GM04504 (cell line): ENCODE measurements at regions not wholly inside any gene's neighbourhood (a gene's known extent, or its start where the extent isn't known, plus 50 kb on each side); places are given as distances from the start of the nearest gene placed in this dataset.

ENCODE experiments used
- DNase-seq: peaks from one replicate; pipeline ENCODE4 v3.0.0-alpha.2; 2012; ENCODE audit warnings: low read depth

GRCh38 chr2:575030-575726 is 102.0 kb downstream of the TMEM18 start:
- DNase-seq = no peak

- DNase-seq = no peak
Observed at GRCh38 chr2:573805-574392, 103.3 kb downstream of the TMEM18 start.

GRCh38 chr2:573025-573424 is 104.2 kb downstream of the TMEM18 start:
- DNase-seq = no peak

- DNase-seq = no peak
Observed at GRCh38 chr2:569681-570080, 107.5 kb downstream of the TMEM18 start.

- no peak for DNase-seq
Observed at GRCh38 chr2:568639-569235, 108.5 kb downstream of the TMEM18 start.

GRCh38 chr2:567865-568638 is 109.2 kb downstream of the TMEM18 start:
- DNase-seq = peak; percentile 24

GRCh38 chr2:567496-567864 is 109.7 kb downstream of the TMEM18 start:
- DNase-seq = no peak

- DNase-seq = no peak
Observed at GRCh38 chr2:566379-567313, 110.6 kb downstream of the TMEM18 start.

GRCh38 chr2:564471-565181 is 112.6 kb downstream of the TMEM18 start:
- DNase-seq = no peak

- DNase-seq = no peak
Observed at GRCh38 chr2:563512-563911, 113.7 kb downstream of the TMEM18 start.

GRCh38 chr2:562391-563364 is 114.5 kb downstream of the TMEM18 start:
- no peak for DNase-seq

GRCh38 chr2:558879-559278 is 118.3 kb downstream of the TMEM18 start:
- DNase-seq = no peak

GRCh38 chr2:558302-558642 is 118.9 kb downstream of the TMEM18 start:
- no peak for DNase-seq

GRCh38 chr2:557635-558301 is 119.4 kb downstream of the TMEM18 start:
- DNase-seq = no peak

GRCh38 chr2:556485-556884 is 120.7 kb downstream of the TMEM18 start:
- no peak for DNase-seq

GRCh38 chr2:555164-555922 is 121.9 kb downstream of the TMEM18 start:
- DNase-seq = no peak

- DNase-seq = no peak
Observed at GRCh38 chr2:554444-554843, 122.8 kb downstream of the TMEM18 start.

- DNase-seq = no peak
Observed at GRCh38 chr2:552906-553305, 124.3 kb downstream of the TMEM18 start.

- no peak for DNase-seq
Observed at GRCh38 chr2:551621-552020, 125.6 kb downstream of the TMEM18 start.
